Naive thymus-derived CD4-positive, alpha-beta T cell (primary cell): ENCODE measurements at regions not wholly inside any gene's neighbourhood (a gene's known extent, or its start where the extent isn't known, plus 50 kb on each side); places are given as distances from the start of the nearest gene placed in this dataset.
A peak's percentile ranks its signal among the peaks of the same experiment; 100 is the strongest.
"Not testable (repeated sequence)": the region's sequence is repeated elsewhere in the genome, so short reads cannot be mapped to it uniquely, and the experiment has no call there.

Experiments
- ATAC-seq: fragments of 150-1000 bp; cut with Tn5 transposase; 2 replicates; pipeline ENCODE4 v1.10.0; 2021; ENCODE audit warnings: mild to moderate bottlenecking, moderate library complexity
- CTCF ChIA-PET: fragments of 350-600 bp; sonication (Branson Sonifier 250); formaldehyde crosslinking; loops from one replicate; lab custom pipeline; 2021; ENCODE audit warnings: antibody characterized with exemption; lab: Charles Lee
- POLR2A ChIA-PET: fragments of 350-600 bp; sonication (Branson Sonifier 250); formaldehyde crosslinking; loops from one replicate; lab custom pipeline; 2021; ENCODE audit warnings: antibody characterized with exemption, inconsistent platforms; lab: Charles Lee
- DNase-seq, 9 donors: peaks; one replicate each; pipeline versions ENCODE4 v3.0.0 to v3.0.0-alpha.2; 2020 to 2022; ENCODE audit warnings: mixed read lengths in 1 of 9
- H3K27ac ChIP-seq: one replicate; pipeline ENCODE4 v1.7.0; 2013; ENCODE audit warnings: mild to moderate bottlenecking, low read depth, low read length, moderate library complexity
- H3K27me3 ChIP-seq, 2 donors: one replicate each; pipeline ENCODE4 v1.7.0; 2013; ENCODE audit warnings: low read length in 2 of 2, mild to moderate bottlenecking in 2 of 2, moderate library complexity in 2 of 2; ENCODE audit not compliant: control insufficient read depth in 2 of 2, insufficient read depth in 2 of 2
- H3K36me3 ChIP-seq, 3 experiments: 1 replicate in 2 of 3; 2 replicates in 1 of 3; pipeline ENCODE4 v1.7.0; 2013; ENCODE audit warnings: low read length in 3 of 3, mild to moderate bottlenecking in 3 of 3, moderate library complexity in 1 of 3; ENCODE audit not compliant: insufficient read depth in 3 of 3, control insufficient read depth in 2 of 3
- H3K4me1 ChIP-seq, 2 donors: one replicate each; pipeline ENCODE4 v1.7.0; 2013; ENCODE audit warnings: low read length in 2 of 2, mild to moderate bottlenecking in 2 of 2, moderate library complexity in 1 of 2; ENCODE audit not compliant: control insufficient read depth in 2 of 2, insufficient read depth in 2 of 2
- H3K4me3 ChIP-seq: 2 replicates; pipeline ENCODE4 v1.7.0; 2013; ENCODE audit warnings: mild to moderate bottlenecking, low read length
- H3K9me3 ChIP-seq, 3 experiments: 1 replicate in 2 of 3; 2 replicates in 1 of 3; pipeline ENCODE4 v1.7.0; 2013; ENCODE audit warnings: low read length in 3 of 3; ENCODE audit not compliant: control insufficient read depth in 2 of 3
- H3K27ac Mint-ChIP-seq, 9 donors: one replicate each; pipeline ENCODE4 v1.8.0; 2020 to 2022; ENCODE audit warnings: mixed read lengths in 9 of 9, mild to moderate bottlenecking in 8 of 9, moderate library complexity in 5 of 9, inconsistent platforms in 2 of 9
- H3K27me3 Mint-ChIP-seq, 5 donors: one replicate each; pipeline ENCODE4 v1.8.0; 2021 to 2022; ENCODE audit warnings: mixed read lengths in 5 of 5, mild to moderate bottlenecking in 1 of 5
- H3K36me3 Mint-ChIP-seq, 5 donors: one replicate each; pipeline ENCODE4 v1.8.0; 2020 to 2022; ENCODE audit warnings: mixed read lengths in 5 of 5, mild to moderate bottlenecking in 3 of 5, inconsistent platforms in 1 of 5
- H3K4me1 Mint-ChIP-seq, 7 donors: one replicate each; pipeline ENCODE4 v1.8.0; 2020 to 2022; ENCODE audit warnings: mixed read lengths in 7 of 7, mild to moderate bottlenecking in 3 of 7, inconsistent platforms in 1 of 7
- H3K4me3 Mint-ChIP-seq, 10 donors: one replicate each; pipeline ENCODE4 v1.8.0; 2020 to 2022; ENCODE audit warnings: mild to moderate bottlenecking in 10 of 10, mixed read lengths in 10 of 10, moderate library complexity in 6 of 10, inconsistent platforms in 2 of 10
- H3K9me3 Mint-ChIP-seq, 11 donors: one replicate each; pipeline ENCODE4 v1.8.0; 2020 to 2022; ENCODE audit warnings: mixed read lengths in 11 of 11, mild to moderate bottlenecking in 4 of 11, inconsistent platforms in 1 of 11, moderate library complexity in 1 of 11
- intact Hi-C, 2 donors: fragments of 100-400 bp; cut with micrococcal nuclease; formaldehyde crosslinking; loops; one replicate each; pipeline ENCODE4 v1.15.1; 2023

GRCh38 chr3:187889106-187889505 is 143.8 kb upstream of the BCL6 start:
- H3K9me3 ChIP-seq = no peaks in the 10 kb centered on the region
- no peak overlapping the region for H3K27ac Mint-ChIP-seq
- H3K4me1 ChIP-seq = peaks cover 0 to 4% of the 10 kb centered on the region in 2 donors
- H3K4me3 Mint-ChIP-seq = peak overlapping the region in 1 of 10 donors; percentile 34
- H3K36me3 Mint-ChIP-seq = peaks cover 0 to 8% (median 0%) of the 10 kb centered on the region in 5 donors
- H3K36me3 ChIP-seq = no peaks in the 10 kb centered on the region
- no peaks in the 10 kb centered on the region for H3K27me3 ChIP-seq
- POLR2A ChIA-PET = no interaction called here
- peaks cover 0 to 11% (median 5%) of the 10 kb centered on the region in 7 donors for H3K4me1 Mint-ChIP-seq
- ATAC-seq (no peak), DNase-seq (no peak)
- H3K27ac ChIP-seq = no peak overlapping the region
- H3K27me3 Mint-ChIP-seq = no peaks in the 10 kb centered on the region
- H3K4me3 ChIP-seq = no peak overlapping the region
- intact Hi-C loops = no loop called here
- H3K9me3 Mint-ChIP-seq = peaks cover 0 to 21% (median 0%) of the 10 kb centered on the region in 11 donors
- CTCF ChIA-PET = no interaction called here

DNA sequence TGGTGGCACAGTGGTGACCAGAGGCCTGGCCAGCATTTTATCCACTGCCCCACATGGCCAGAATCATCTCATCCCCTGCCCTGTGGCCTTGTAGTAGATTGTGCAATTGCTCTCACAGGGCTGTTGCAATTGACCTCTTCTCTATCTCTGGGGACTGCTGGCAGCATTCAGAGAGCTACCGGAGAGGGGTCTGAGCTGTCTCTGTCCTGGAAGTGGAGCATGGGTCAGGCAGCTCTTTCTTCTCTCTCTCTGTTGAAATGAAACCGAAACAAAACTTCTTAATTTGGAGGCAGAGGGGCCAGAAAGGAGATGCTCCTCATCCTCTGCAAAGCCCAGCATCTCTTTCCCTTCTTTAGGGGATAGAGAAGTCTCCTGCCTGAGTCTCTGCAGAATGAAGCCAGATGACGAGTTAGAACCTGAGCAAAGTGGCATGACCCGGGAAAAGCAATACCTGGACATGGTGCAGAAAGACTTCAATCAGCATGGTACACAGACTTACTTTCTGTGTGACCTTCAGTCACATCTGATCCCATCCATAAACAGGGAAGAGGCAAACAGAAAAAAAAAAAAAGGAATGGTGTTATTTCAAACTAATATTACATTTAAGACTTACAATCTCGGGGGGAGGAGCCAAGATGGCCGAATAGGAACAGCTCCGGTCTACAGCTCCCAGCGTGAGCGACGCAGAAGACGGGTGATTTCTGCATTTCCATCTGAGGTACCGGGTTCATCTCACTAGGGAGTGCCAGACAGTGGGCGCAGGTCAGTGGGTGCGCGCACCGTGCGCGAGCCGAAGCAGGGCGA is 144.5 kb upstream of the BCL6 start:
- H3K27ac Mint-ChIP-seq = peak overlapping the region in 1 of 9 donors; percentile 77
- POLR2A ChIA-PET = no interaction called here
- Histone ChIP-seq H3K36me3 (no peaks in the 10 kb centered on the region), H3K4me3 (peak overlapping the region; percentile 17), H3K27ac (no peak overlapping the region), H3K4me1 (peaks cover 0 to 4% of the 10 kb centered on the region in 2 donors), H3K27me3 (no peaks in the 10 kb centered on the region), H3K9me3 (no peaks in the 10 kb centered on the region)
- H3K36me3 Mint-ChIP-seq = peaks cover 0 to 8% (median 0%) of the 10 kb centered on the region in 5 donors
- H3K4me3 Mint-ChIP-seq = peak overlapping the region in 1 of 10 donors; percentile 59
- intact Hi-C loops = no loop called here
- DNase-seq = no peak
- peaks cover 0 to 11% (median 5%) of the 10 kb centered on the region in 7 donors for H3K4me1 Mint-ChIP-seq
- no peaks in the 10 kb centered on the region for H3K27me3 Mint-ChIP-seq
- peaks cover 0 to 18% (median 0%) of the 10 kb centered on the region in 11 donors for H3K9me3 Mint-ChIP-seq
- CTCF ChIA-PET = no interaction called here
- ATAC-seq = peak; percentile 34

GRCh38 chr3:187890405-187890752 is 145.1 kb upstream of the BCL6 start:
- Mint-ChIP-seq H3K9me3 (peaks cover 0 to 14% (median 0%) of the 10 kb centered on the region in 11 donors), H3K4me1 (peaks cover 0 to 11% (median 5%) of the 10 kb centered on the region in 7 donors)
- H3K27ac ChIP-seq, ATAC-seq, H3K36me3 Mint-ChIP-seq, H3K4me3 ChIP-seq, H3K4me1 ChIP-seq, CTCF ChIA-PET, H3K27me3 ChIP-seq, H3K36me3 ChIP-seq, DNase-seq, POLR2A ChIA-PET, H3K27ac Mint-ChIP-seq, H3K27me3 Mint-ChIP-seq, H3K9me3 ChIP-seq, H3K4me3 Mint-ChIP-seq, intact Hi-C loops: not testable (repeated sequence)

- Histone ChIP-seq H3K27me3 (no peaks in the 10 kb centered on the region), H3K27ac (no peak overlapping the region), H3K4me1 (no peaks in the 10 kb centered on the region), H3K36me3 (no peaks in the 10 kb centered on the region), H3K9me3 (no peaks in the 10 kb centered on the region), H3K4me3 (no peak overlapping the region)
- H3K9me3 Mint-ChIP-seq = peaks cover 0 to 1% (median 0%) of the 10 kb centered on the region in 11 donors
- DNase-seq = no peak
- H3K27me3 Mint-ChIP-seq = peaks cover 0 to 9% (median 0%) of the 10 kb centered on the region in 5 donors
- ChIA-PET POLR2A (no interaction called here), CTCF (no interaction called here)
- peaks cover 0 to 5% (median 0%) of the 10 kb centered on the region in 5 donors for H3K36me3 Mint-ChIP-seq
- intact Hi-C loops = no loop called here
- H3K4me1 Mint-ChIP-seq = peaks cover 0 to 3% (median 0%) of the 10 kb centered on the region in 7 donors
- H3K27ac Mint-ChIP-seq = no peak overlapping the region
- H3K4me3 Mint-ChIP-seq = no peak overlapping the region
- ATAC-seq = no peak
Measured at GRCh38 chr3:187896646-187897045, 151.4 kb upstream of the BCL6 start.

DNA sequence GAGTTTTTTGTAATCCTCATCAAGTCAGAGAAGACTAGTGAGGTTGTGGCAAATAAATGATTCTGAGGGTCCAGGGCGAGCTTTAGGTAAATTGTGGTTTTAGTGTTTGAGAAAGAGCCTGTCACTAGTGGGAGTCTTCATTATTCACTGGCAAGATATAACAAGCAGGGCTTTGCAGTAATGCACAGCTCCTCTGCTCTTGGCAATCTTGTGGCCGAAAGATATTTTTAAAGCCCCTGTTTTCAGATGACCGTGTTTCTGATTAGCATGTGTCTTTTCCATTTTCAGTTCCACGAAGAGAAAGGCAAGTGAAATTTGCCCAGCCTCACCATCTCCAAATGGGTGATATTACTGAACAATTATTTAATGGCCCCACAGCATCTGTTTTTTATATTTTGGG is 154.0 kb upstream of the BCL6 start:
- Histone ChIP-seq H3K9me3 (no peaks in the 10 kb centered on the region), H3K27ac (no peak overlapping the region), H3K4me3 (no peak overlapping the region), H3K27me3 (no peaks in the 10 kb centered on the region), H3K4me1 (no peaks in the 10 kb centered on the region), H3K36me3 (no peaks in the 10 kb centered on the region)
- CTCF ChIA-PET = no interaction called here
- POLR2A ChIA-PET = no interaction called here
- peaks cover 0 to 1% (median 0%) of the 10 kb centered on the region in 11 donors for H3K9me3 Mint-ChIP-seq
- peaks cover 0 to 6% (median 0%) of the 10 kb centered on the region in 7 donors for H3K4me1 Mint-ChIP-seq
- H3K4me3 Mint-ChIP-seq = no peak overlapping the region
- intact Hi-C loops = no loop called here
- ATAC-seq (no peak), DNase-seq (no peak)
- peaks cover 0 to 5% (median 0%) of the 10 kb centered on the region in 5 donors for H3K36me3 Mint-ChIP-seq
- H3K27ac Mint-ChIP-seq = no peak overlapping the region
- peaks cover 0 to 9% (median 0%) of the 10 kb centered on the region in 5 donors for H3K27me3 Mint-ChIP-seq

DNA sequence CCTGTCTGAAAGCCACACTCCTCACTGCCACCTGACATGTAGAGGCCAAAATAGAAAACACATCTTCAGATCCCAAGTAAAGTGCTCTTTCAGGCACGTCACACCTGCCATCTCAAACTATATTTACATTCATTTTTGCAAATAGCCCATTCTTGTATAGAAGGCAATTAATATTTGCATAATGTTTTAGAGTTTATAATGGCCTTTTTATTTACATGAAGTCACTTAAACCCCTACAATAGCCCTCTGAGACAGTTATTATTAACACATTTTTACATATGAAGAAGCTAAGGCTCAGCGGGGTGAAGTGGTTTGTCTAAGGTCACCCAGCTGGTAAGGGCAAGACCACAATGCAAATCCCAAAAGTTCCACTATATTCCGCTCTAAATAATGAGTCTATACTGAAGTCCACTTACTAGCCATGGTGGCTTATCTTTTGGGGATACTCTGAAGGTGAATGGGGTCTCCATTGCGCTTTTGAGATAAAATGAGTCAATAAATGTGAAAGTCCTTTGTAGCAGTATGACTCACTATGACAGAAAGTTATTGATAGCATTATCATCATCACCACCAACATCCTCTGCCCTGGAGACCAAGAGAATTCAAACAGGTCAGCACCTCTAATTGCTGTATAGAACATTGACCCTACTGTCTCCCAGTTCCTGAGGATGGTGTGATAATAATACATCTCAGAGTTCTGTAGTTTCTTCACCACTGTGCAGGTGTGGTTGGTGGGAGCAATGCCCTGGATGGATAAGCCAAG is 155.9 kb upstream of the BCL6 start:
- H3K9me3 Mint-ChIP-seq = no peaks in the 10 kb centered on the region
- ChIA-PET POLR2A (no interaction called here), CTCF (no interaction called here)
- H3K27ac Mint-ChIP-seq = no peak overlapping the region
- H3K4me3 ChIP-seq = no peak overlapping the region
- no peaks in the 10 kb centered on the region for H3K27me3 ChIP-seq
- H3K9me3 ChIP-seq = no peaks in the 10 kb centered on the region
- H3K36me3 ChIP-seq = no peaks in the 10 kb centered on the region
- peaks cover 0 to 9% (median 0%) of the 10 kb centered on the region in 5 donors for H3K27me3 Mint-ChIP-seq
- H3K4me1 ChIP-seq = no peaks in the 10 kb centered on the region
- H3K4me1 Mint-ChIP-seq = peaks cover 0 to 6% (median 0%) of the 10 kb centered on the region in 7 donors
- intact Hi-C loops = no loop called here
- H3K4me3 Mint-ChIP-seq = no peak overlapping the region
- H3K27ac ChIP-seq = no peak overlapping the region
- no peak for ATAC-seq
- DNase-seq = no peak
- peaks cover 0 to 2% (median 0%) of the 10 kb centered on the region in 5 donors for H3K36me3 Mint-ChIP-seq
